ENCODE measurements at regions not wholly inside any gene's neighbourhood (a gene's known extent, or its start where the extent isn't known, plus 50 kb on each side); places are given as distances from the start of the nearest gene placed in this dataset.

DNA sequence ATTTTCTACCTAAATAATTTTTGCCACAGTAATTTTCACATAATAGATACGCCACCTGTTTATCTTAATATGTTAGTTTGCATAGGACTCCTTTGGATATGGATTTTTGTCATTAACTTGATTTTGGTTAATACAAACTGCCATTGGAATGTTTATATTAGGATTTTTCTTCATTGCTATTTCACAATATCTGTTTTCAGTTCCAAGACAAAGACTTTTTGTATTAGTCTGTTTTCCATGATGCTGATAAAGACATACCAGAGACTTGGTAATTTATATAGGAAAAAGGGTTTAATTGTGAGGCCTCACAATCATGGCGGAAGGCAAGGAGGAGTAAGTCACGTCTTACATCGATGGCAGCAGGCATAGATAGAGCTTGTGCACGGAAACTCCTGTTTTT is 503.1 kb upstream of the TMEFF2 start:
- TF ChIP-seq EZH2 (IDR thresholded peaks at IDR 0.05; ENCODE audit: low read depth, low read length, severe bottlenecking), result no peak
- TF ChIP-seq PHF8 (conservative IDR thresholded peaks at IDR 0.05; ENCODE audit: low read depth, low read length), result no peak
- no peak for TF ChIP-seq SIN3A (conservative IDR thresholded peaks at IDR 0.05 in 1 of 2, IDR thresholded peaks at IDR 0.05 in 1 of 2; ENCODE audit: low read depth in 1 of 2, low read length in 2 of 2)
- TF ChIP-seq TCF12 (IDR thresholded peaks at IDR 0.05; ENCODE audit: low read depth, low read length), result no peak
- TF ChIP-seq POLR2AphosphoS5 (IDR thresholded peaks at IDR 0.05; ENCODE audit: low read depth, low read length), result no peak
- TF ChIP-seq CTCF (IDR thresholded peaks at IDR 0.05; ENCODE audit: control extremely low read depth in 1 of 3, insufficient read depth in 1 of 3, low read depth in 1 of 3, low read length in 3 of 3), result no peak
- no peak for TF ChIP-seq RAD21 (IDR thresholded peaks at IDR 0.05 in 1 of 2, conservative IDR thresholded peaks at IDR 0.05 in 1 of 2; ENCODE audit: low read depth in 2 of 2, low read length in 2 of 2)
- TF ChIP-seq POLR2A (IDR thresholded peaks at IDR 0.05; ENCODE audit: control extremely low read depth in 1 of 2, low read depth in 2 of 2, low read length in 2 of 2), result no peak
- TF ChIP-seq, protein P1, sequence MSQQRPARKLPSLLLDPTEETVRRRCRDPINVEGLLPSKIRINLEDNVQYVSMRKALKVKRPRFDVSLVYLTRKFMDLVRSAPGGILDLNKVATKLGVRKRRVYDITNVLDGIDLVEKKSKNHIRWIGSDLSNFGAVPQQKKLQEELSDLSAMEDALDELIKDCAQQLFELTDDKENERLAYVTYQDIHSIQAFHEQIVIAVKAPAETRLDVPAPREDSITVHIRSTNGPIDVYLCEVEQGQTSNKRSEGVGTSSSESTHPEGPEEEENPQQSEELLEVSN (IDR thresholded peaks at IDR 0.05), result no peak
- no peak for TF ChIP-seq RXRA (IDR thresholded peaks at IDR 0.05; ENCODE audit: insufficient read depth, low read depth, low read length)
- TF ChIP-seq TEAD4 (IDR thresholded peaks at IDR 0.05; ENCODE audit: low read depth, low read length), result no peak
